ENCODE measurements at regions not wholly inside any gene's neighbourhood (a gene's known extent, or its start where the extent isn't known, plus 50 kb on each side); places are given as distances from the start of the nearest gene placed in this dataset.

DNA sequence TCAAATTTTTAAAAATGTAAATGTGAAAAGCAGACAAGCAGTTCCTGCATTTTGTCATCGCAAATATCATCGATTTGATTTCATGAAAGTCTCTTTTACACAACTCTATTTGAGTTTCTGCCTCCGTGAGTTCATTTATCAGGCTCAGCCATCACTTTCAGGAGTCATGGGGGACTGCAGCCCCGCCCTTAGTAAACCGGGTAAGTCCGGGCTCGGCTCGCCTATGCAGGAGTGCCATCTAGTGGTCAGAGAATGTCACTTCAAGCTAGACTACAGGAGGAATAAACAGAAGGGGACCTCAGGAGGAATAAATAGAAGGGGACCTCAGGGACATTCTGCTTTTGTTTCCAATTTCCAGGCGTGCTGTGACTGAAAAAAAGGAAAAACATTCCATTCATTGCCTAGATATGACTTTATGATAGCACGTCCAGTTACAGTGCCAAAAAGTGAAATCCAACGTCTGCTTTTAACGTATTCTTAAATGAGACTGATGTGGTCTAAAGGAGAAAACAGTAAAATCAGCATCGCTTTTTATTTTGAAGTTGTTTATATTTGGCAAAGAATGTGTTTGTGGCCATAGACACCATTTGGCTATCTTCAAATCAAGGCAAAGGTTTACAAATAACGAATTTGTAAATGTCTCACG, 333.9 kb downstream of the HACE1 start (continued):
- TF ChIP-seq, protein P1, sequence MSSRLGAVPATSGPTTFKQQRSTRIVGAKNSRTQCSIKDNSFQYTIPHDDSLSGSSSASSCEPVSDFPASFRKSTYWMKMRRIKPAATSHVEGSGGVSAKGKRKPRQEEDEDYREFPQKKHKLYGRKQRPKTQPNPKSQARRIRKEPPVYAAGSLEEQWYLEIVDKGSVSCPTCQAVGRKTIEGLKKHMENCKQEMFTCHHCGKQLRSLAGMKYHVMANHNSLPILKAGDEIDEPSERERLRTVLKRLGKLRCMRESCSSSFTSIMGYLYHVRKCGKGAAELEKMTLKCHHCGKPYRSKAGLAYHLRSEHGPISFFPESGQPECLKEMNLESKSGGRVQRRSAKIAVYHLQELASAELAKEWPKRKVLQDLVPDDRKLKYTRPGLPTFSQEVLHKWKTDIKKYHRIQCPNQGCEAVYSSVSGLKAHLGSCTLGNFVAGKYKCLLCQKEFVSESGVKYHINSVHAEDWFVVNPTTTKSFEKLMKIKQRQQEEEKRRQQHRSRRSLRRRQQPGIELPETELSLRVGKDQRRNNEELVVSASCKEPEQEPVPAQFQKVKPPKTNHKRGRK (tag; IDR thresholded peaks at IDR 0.05) = no peak
- TF ChIP-seq FOXA3 (CRISPR knock-in tag; conservative IDR thresholded peaks at IDR 0.05 in 1 of 2, IDR thresholded peaks at IDR 0.05 in 1 of 2) (no peak), DNMT1 (IDR thresholded peaks at IDR 0.05) (no peak), TAF15 (IDR thresholded peaks at IDR 0.05; ENCODE audit: low read depth, low read length) (no peak), NFATC3 (IDR thresholded peaks at IDR 0.05) (no peak), SNIP1 (IDR thresholded peaks at IDR 0.05; ENCODE audit: low read depth) (no peak), BCL6 (CRISPR knock-in tag; IDR thresholded peaks at IDR 0.05) (no peak), POU5F1 (IDR thresholded peaks at IDR 0.05; ENCODE audit: borderline replicate concordance, low read depth, low read length, partially characterized antibody) (no peak), MLX (CRISPR knock-in tag; conservative IDR thresholded peaks at IDR 0.05) (no peak), ATF6 (CRISPR knock-in tag; IDR thresholded peaks at IDR 0.05) (no peak), TFAP4 (CRISPR knock-in tag; IDR thresholded peaks at IDR 0.05; ENCODE audit: borderline replicate concordance) (no peak), TRIM25 (IDR thresholded peaks at IDR 0.05; ENCODE audit: borderline replicate concordance) (no peak), TEAD4 (IDR thresholded peaks at IDR 0.05; ENCODE audit: low read length) (no peak), TEAD4 (CRISPR knock-in tag; IDR thresholded peaks at IDR 0.05; ENCODE audit: borderline replicate concordance) (no peak), SMARCA5 (IDR thresholded peaks at IDR 0.05) (no peak), RCOR1 (IDR thresholded peaks at IDR 0.05; ENCODE audit: borderline replicate concordance in 1 of 2, low read depth in 2 of 2, low read length in 2 of 2) (peak in 1 of 2 experiments; percentile 30; a peak in 1 of 4 replicates), ZFPM2 (CRISPR knock-in tag; IDR thresholded peaks at IDR 0.05) (no peak), MTA1 (IDR thresholded peaks at IDR 0.05; ENCODE audit: borderline replicate concordance) (no peak), PPARD (CRISPR knock-in tag; IDR thresholded peaks at IDR 0.05) (no peak), MAZ (CRISPR knock-in tag; conservative IDR thresholded peaks at IDR 0.05 in 1 of 2, IDR thresholded peaks at IDR 0.05 in 1 of 2) (peak in 1 of 2 experiments; percentile 92; a peak in 3 of 4 replicates), ZNF354B (CRISPR knock-in tag; IDR thresholded peaks at IDR 0.05) (no peak), JUN (IDR thresholded peaks at IDR 0.05; ENCODE audit: borderline replicate concordance, low read depth, low read length) (no peak), JUN (CRISPR knock-in tag; IDR thresholded peaks at IDR 0.05; ENCODE audit: borderline replicate concordance) (no peak)
